ENCODE measurements at regions not wholly inside any gene's neighbourhood (a gene's known extent, or its start where the extent isn't known, plus 50 kb on each side); places are given as distances from the start of the nearest gene placed in this dataset.

DNA sequence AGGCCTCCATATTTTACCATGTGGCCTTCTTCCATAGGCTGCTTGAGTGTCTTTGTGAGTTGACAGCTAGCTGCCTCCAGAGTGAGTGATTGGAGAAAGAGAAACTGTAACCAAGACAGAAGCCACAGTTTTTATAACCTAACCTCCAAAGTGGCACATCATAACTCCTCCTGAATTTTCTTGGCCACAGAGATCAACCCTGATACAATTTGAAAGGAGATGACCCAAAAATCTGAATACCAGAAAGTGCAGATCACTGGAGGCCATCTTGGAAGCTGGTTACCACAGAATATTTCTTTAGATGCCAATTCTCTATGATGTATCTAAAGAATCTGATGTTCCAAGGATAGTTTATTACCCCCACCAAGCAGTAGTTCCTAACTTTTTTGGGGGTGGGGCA, 254.3 kb upstream of the PDE4D start:
- no peak for DNase-seq (ENCODE audit: low spot score)
- H3K27ac ChIP-seq (ENCODE audit: low read depth in 1 of 2, low read length in 2 of 2) = no peak overlapping the region
- peaks cover 0 to 2% (median 0%) of the 10 kb centered on the region in 4 donors for H3K9me3 ChIP-seq (ENCODE audit: control insufficient read depth in 4 of 4, low read length in 3 of 4)
- no peaks in the 10 kb centered on the region for H3K36me3 ChIP-seq (ENCODE audit: control insufficient read depth in 4 of 4, insufficient read depth in 3 of 4, low read depth in 1 of 4, low read length in 3 of 4)
- no peak for TF ChIP-seq JUND (IDR thresholded peaks at IDR 0.05)
- TF ChIP-seq HNF4A (conservative IDR thresholded peaks at IDR 0.05) = no peak
- no peak for TF ChIP-seq EGR1 (IDR thresholded peaks at IDR 0.05; ENCODE audit: low read depth in 2 of 2)
- TF ChIP-seq ZBTB33 (IDR thresholded peaks at IDR 0.05) = no peak
- no peak for TF ChIP-seq GABPA (IDR thresholded peaks at IDR 0.05 in 1 of 2, conservative IDR thresholded peaks at IDR 0.05 in 1 of 2)
- TF ChIP-seq HNF4G (IDR thresholded peaks at IDR 0.05) = no peak
- no peak for TF ChIP-seq TAF1 (conservative IDR thresholded peaks at IDR 0.05)
- TF ChIP-seq FOXA1 (IDR thresholded peaks at IDR 0.05) = no peak
- TF ChIP-seq FOXA2 (IDR thresholded peaks at IDR 0.05) = no peak
- no peak for TF ChIP-seq RAD21 (IDR thresholded peaks at IDR 0.05)
- no peaks in the 10 kb centered on the region for H3K4me1 ChIP-seq (ENCODE audit: control insufficient read depth in 4 of 4, insufficient read depth in 4 of 4, low read length in 3 of 4)
- no peak overlapping the region for H3K9ac ChIP-seq (ENCODE audit: low read depth in 1 of 2, low read length in 2 of 2)
- no peaks in the 10 kb centered on the region for H3K27me3 ChIP-seq (ENCODE audit: control insufficient read depth in 4 of 4, insufficient read depth in 4 of 4, low read length in 3 of 4)
- H3K4me3 ChIP-seq (ENCODE audit: low read depth in 1 of 3, low read length in 3 of 3) = no peak overlapping the region

DNA sequence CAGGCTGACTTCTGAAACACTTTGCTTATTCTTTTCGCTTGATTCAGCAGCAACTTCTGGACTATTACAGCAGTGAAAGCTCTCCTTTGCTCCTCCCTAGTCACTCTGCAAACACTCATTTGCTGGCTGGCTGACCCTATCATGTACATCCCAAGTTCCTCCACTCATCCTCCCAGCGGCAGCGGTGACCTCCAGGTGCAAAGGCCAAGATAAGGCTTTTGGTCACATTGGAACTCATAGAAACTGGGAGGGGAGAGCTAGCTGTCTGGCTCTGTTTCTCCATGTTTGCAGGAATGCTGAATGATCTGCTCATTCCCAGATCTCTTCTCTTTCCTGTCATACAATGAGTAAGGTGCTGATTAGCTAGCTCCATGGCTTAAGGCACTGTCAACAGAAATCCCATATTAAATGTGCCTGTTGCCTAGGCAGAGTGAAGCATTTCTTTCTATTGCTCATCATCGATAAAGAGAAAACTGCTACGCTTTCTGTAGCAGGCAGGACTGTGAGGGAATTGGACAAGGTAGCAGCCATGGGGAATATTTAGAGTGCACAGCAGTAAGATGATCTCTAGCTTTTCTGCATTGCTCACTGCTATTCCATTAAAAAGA, 250.5 kb upstream of the PDE4D start:
- no peak overlapping the region for H3K9ac ChIP-seq (ENCODE audit: low read depth in 1 of 2, low read length in 2 of 2)
- no peak overlapping the region for H3K27ac ChIP-seq (ENCODE audit: low read depth in 1 of 2, low read length in 2 of 2)
- no peak for TF ChIP-seq JUND (IDR thresholded peaks at IDR 0.05)
- TF ChIP-seq REST (IDR thresholded peaks at IDR 0.05) = no peak
- TF ChIP-seq SP1 (IDR thresholded peaks at IDR 0.05) = no peak
- no peak for TF ChIP-seq HNF4G (IDR thresholded peaks at IDR 0.05)
- H3K27me3 ChIP-seq (ENCODE audit: control insufficient read depth in 4 of 4, insufficient read depth in 4 of 4, low read length in 3 of 4) = no peaks in the 10 kb centered on the region
- 53% methylated on average over 5 of the region's 5 CpGs for WGBS
- no peaks in the 10 kb centered on the region for H3K36me3 ChIP-seq (ENCODE audit: control insufficient read depth in 4 of 4, insufficient read depth in 3 of 4, low read depth in 1 of 4, low read length in 3 of 4)
- H3K4me1 ChIP-seq (ENCODE audit: control insufficient read depth in 4 of 4, insufficient read depth in 4 of 4, low read length in 3 of 4) = no peaks in the 10 kb centered on the region
- no peak overlapping the region for H3K4me3 ChIP-seq (ENCODE audit: low read depth in 1 of 3, low read length in 3 of 3)
- DNase-seq (ENCODE audit: low spot score) = no peak
- H3K9me3 ChIP-seq (ENCODE audit: control insufficient read depth in 4 of 4, low read length in 3 of 4) = peaks cover 0 to 2% (median 0%) of the 10 kb centered on the region in 4 donors

DNA sequence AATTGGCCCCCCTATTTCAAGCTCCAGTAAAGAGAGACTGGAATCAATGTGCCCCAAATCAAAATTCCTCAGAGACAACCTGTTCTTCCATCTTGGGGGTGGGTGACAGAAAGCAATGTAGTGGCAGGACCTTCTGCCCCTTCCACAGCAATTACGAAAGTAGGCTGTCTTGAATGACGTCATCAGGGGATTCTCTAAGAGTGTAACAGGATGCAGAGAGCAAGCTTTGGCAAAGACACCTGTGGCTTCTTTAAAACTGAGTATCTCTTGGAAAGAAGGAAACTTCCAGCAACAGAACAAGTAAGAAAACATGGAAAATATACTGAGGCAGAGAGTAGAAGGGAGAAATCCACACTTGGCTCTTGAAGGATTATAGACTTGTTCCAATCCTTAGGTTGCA, 247.6 kb upstream of the PDE4D start:
- H3K9me3 ChIP-seq (ENCODE audit: control insufficient read depth in 4 of 4, low read length in 3 of 4) = no peaks in the 10 kb centered on the region
- TF ChIP-seq JUND (IDR thresholded peaks at IDR 0.05) (no peak), GABPA (IDR thresholded peaks at IDR 0.05 in 1 of 2, conservative IDR thresholded peaks at IDR 0.05 in 1 of 2) (no peak), RAD21 (IDR thresholded peaks at IDR 0.05) (no peak)
- H3K9ac ChIP-seq (ENCODE audit: low read depth in 1 of 2, low read length in 2 of 2) = no peak overlapping the region
- H3K27me3 ChIP-seq (ENCODE audit: control insufficient read depth in 4 of 4, insufficient read depth in 4 of 4, low read length in 3 of 4) = no peaks in the 10 kb centered on the region
- H3K4me3 ChIP-seq (ENCODE audit: low read depth in 1 of 3, low read length in 3 of 3) = no peak overlapping the region
- DNase-seq (ENCODE audit: low spot score) = no peak
- H3K4me1 ChIP-seq (ENCODE audit: control insufficient read depth in 4 of 4, insufficient read depth in 4 of 4, low read length in 3 of 4) = no peaks in the 10 kb centered on the region
- H3K36me3 ChIP-seq (ENCODE audit: control insufficient read depth in 4 of 4, insufficient read depth in 3 of 4, low read depth in 1 of 4, low read length in 3 of 4) = no peaks in the 10 kb centered on the region
- WGBS = 56% methylated on average over 2 of the region's 2 CpGs
- no peak overlapping the region for H3K27ac ChIP-seq (ENCODE audit: low read depth in 1 of 2, low read length in 2 of 2)

All from liver (tissue), 7 donors.